ENCODE measurements at regions not wholly inside any gene's neighbourhood (a gene's known extent, or its start where the extent isn't known, plus 50 kb on each side); places are given as distances from the start of the nearest gene placed in this dataset.

DNA sequence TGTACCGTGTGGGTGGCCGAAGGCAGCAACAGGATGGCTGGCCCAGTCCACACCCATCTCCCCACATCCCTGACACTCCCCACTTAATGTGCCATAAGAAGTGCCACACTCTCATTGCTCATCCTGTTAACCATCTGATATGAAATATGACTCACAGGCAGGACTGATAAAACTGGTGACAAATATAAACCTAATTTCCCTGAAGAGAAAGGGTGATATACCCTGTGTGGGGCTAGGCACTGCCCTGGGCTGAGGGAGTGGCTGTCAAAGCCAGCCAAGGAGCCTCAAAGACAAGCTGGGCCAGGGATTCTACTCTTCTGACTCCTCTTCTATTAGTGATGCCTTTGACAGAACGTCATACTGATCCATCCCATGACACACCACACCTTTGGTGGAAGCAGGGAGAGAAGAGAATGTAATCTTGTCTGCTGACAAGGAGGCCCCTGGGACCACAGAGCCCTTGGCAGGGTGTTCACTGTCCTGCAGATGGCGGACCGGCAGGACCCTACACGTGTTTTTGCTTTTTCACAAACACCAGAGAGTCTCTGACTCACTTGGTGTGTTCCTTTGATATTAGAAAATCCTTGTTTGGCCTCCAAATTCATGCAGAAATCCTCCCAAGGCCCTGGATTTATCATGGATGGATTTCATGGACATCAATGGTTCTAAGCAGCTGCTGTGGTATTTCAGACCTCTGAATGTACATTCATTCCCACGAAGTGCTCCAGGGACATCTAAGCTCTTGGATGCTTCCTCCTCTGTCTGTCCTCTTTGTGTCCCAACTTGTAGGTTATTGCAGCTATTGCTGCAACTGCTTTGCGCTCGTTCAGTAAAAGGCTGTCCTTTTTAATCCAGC, 98.0 kb upstream of the WASF3 start:
- TF ChIP-seq, protein P1, sequence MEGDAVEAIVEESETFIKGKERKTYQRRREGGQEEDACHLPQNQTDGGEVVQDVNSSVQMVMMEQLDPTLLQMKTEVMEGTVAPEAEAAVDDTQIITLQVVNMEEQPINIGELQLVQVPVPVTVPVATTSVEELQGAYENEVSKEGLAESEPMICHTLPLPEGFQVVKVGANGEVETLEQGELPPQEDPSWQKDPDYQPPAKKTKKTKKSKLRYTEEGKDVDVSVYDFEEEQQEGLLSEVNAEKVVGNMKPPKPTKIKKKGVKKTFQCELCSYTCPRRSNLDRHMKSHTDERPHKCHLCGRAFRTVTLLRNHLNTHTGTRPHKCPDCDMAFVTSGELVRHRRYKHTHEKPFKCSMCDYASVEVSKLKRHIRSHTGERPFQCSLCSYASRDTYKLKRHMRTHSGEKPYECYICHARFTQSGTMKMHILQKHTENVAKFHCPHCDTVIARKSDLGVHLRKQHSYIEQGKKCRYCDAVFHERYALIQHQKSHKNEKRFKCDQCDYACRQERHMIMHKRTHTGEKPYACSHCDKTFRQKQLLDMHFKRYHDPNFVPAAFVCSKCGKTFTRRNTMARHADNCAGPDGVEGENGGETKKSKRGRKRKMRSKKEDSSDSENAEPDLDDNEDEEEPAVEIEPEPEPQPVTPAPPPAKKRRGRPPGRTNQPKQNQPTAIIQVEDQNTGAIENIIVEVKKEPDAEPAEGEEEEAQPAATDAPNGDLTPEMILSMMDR (IDR thresholded peaks at IDR 0.05; ENCODE audit: insufficient read depth, low read length), result no peak
- TF ChIP-seq POLR2AphosphoS5 (IDR thresholded peaks at IDR 0.05; ENCODE audit: low read depth) (no peak), GABPA (IDR thresholded peaks at IDR 0.05; ENCODE audit: low read depth) (no peak)
